ENCODE measurements at regions not wholly inside any gene's neighbourhood (a gene's known extent, or its start where the extent isn't known, plus 50 kb on each side); places are given as distances from the start of the nearest gene placed in this dataset.

GRCh38 chr2:122500316-122501105, 745.1 kb downstream of the TSN start:
- H3K4me1 Mint-ChIP-seq: no peaks in the 10 kb centered on the region
- Histone ChIP-seq H4K20me1 (ENCODE audit: low read depth) (no peaks in the 10 kb centered on the region), H3K36me3 (no peaks in the 10 kb centered on the region), H3K27me3 (no peaks in the 10 kb centered on the region), H3K4me2 (no peak overlapping the region), H3K4me3 (no peak overlapping the region), H3K9me3 (ENCODE audit: low read depth) (no peaks in the 10 kb centered on the region), H3K27ac (no peak overlapping the region), H3K4me1 (no peaks in the 10 kb centered on the region), H3K79me2 (ENCODE audit: low read depth) (no peaks in the 10 kb centered on the region), H3F3A (ENCODE audit: low read depth) (no peaks in the 10 kb centered on the region), H3K9ac (no peak overlapping the region), H2AFZ (replicated peaks) (no peak overlapping the region)
- H3K27ac Mint-ChIP-seq: no peak overlapping the region
- DNase-seq (ENCODE audit: low spot score): no peak
- TF ChIP-seq CTCF (IDR thresholded peaks at IDR 0.05) (no peak), EZH2 (IDR thresholded peaks at IDR 0.05) (no peak), EZH2phosphoT487 (IDR thresholded peaks at IDR 0.05) (no peak)
- no peaks in the 10 kb centered on the region for H3K27me3 Mint-ChIP-seq (ENCODE audit: insufficient read depth, low read depth)
- peaks cover 4% of the 10 kb centered on the region for H3K36me3 Mint-ChIP-seq
- peaks cover 4% of the 10 kb centered on the region for H3K9me3 Mint-ChIP-seq
- H3K4me3 Mint-ChIP-seq: no peak overlapping the region

- TF ChIP-seq CTCF (IDR thresholded peaks at IDR 0.05) (no peak), EZH2 (IDR thresholded peaks at IDR 0.05) (no peak), EZH2phosphoT487 (IDR thresholded peaks at IDR 0.05) (no peak)
- Mint-ChIP-seq H3K36me3 (no peaks in the 10 kb centered on the region), H3K9me3 (no peaks in the 10 kb centered on the region), H3K4me1 (no peaks in the 10 kb centered on the region), H3K4me3 (no peak overlapping the region), H3K27ac (no peak overlapping the region), H3K27me3 (ENCODE audit: insufficient read depth, low read depth) (peaks cover 3% of the 10 kb centered on the region)
- H3K9ac ChIP-seq: no peak overlapping the region
- H3F3A ChIP-seq (ENCODE audit: low read depth): no peaks in the 10 kb centered on the region
- DNase-seq (ENCODE audit: low spot score): no peak
- no peaks in the 10 kb centered on the region for H3K9me3 ChIP-seq (ENCODE audit: low read depth)
- H2AFZ ChIP-seq (replicated peaks): no peak overlapping the region
- H3K27me3 ChIP-seq: no peaks in the 10 kb centered on the region
- H3K79me2 ChIP-seq (ENCODE audit: low read depth): no peaks in the 10 kb centered on the region
- no peak overlapping the region for H3K4me3 ChIP-seq
- H3K36me3 ChIP-seq: no peaks in the 10 kb centered on the region
- no peak overlapping the region for H3K27ac ChIP-seq
- H4K20me1 ChIP-seq (ENCODE audit: low read depth): no peaks in the 10 kb centered on the region
- no peak overlapping the region for H3K4me2 ChIP-seq
- no peaks in the 10 kb centered on the region for H3K4me1 ChIP-seq
Observed at GRCh38 chr2:122506620-122507019, 751.2 kb downstream of the TSN start.

- Mint-ChIP-seq H3K4me1 (no peaks in the 10 kb centered on the region), H3K27me3 (ENCODE audit: insufficient read depth, low read depth) (peaks cover 3% of the 10 kb centered on the region), H3K4me3 (no peak overlapping the region), H3K27ac (no peak overlapping the region), H3K9me3 (no peaks in the 10 kb centered on the region), H3K36me3 (no peaks in the 10 kb centered on the region)
- Histone ChIP-seq H3K27me3 (no peaks in the 10 kb centered on the region), H3K4me1 (no peaks in the 10 kb centered on the region), H3K4me3 (no peak overlapping the region), H3K79me2 (ENCODE audit: low read depth) (no peaks in the 10 kb centered on the region), H4K20me1 (ENCODE audit: low read depth) (no peaks in the 10 kb centered on the region), H3K4me2 (no peak overlapping the region), H3K27ac (no peak overlapping the region), H3K36me3 (no peaks in the 10 kb centered on the region), H3F3A (ENCODE audit: low read depth) (no peaks in the 10 kb centered on the region), H2AFZ (replicated peaks) (no peak overlapping the region), H3K9ac (no peak overlapping the region), H3K9me3 (ENCODE audit: low read depth) (no peaks in the 10 kb centered on the region)
- TF ChIP-seq EZH2 (IDR thresholded peaks at IDR 0.05): no peak
- TF ChIP-seq CTCF (IDR thresholded peaks at IDR 0.05): no peak
- no peak for TF ChIP-seq EZH2phosphoT487 (IDR thresholded peaks at IDR 0.05)
- no peak for DNase-seq (ENCODE audit: low spot score)
Observed at GRCh38 chr2:122507261-122507660, 751.8 kb downstream of the TSN start.

Measured in neural progenitor cell (in vitro differentiated cells).